ENCODE measurements at regions not wholly inside any gene's neighbourhood (a gene's known extent, or its start where the extent isn't known, plus 50 kb on each side); places are given as distances from the start of the nearest gene placed in this dataset.

GRCh38 chr15:39438260-39438659, 142.6 kb upstream of the THBS1 start:
- no peak for DNase-seq
- no peak overlapping the region for H2AFZ ChIP-seq (ENCODE audit: low read length)
- no peak overlapping the region for H3K4me2 ChIP-seq (ENCODE audit: low read depth, low read length)
- no peak overlapping the region for H3K9ac ChIP-seq (ENCODE audit: low read length)
- H3K9me2 ChIP-seq (replicated peaks; ENCODE audit: insufficient read depth, low read length): no peaks in the 10 kb centered on the region
- H3K27me3 ChIP-seq (replicated peaks; ENCODE audit: insufficient read depth, low read length): no peaks in the 10 kb centered on the region
- H3K27ac ChIP-seq (ENCODE audit: low read length): no peak overlapping the region
- no peaks in the 10 kb centered on the region for H4K20me1 ChIP-seq (ENCODE audit: insufficient read depth, low read length)
- H3K36me3 ChIP-seq (replicated peaks; ENCODE audit: insufficient read depth, low read length): no peaks in the 10 kb centered on the region
- H3K9me3 ChIP-seq (replicated peaks; ENCODE audit: insufficient read depth, low read length): no peaks in the 10 kb centered on the region
- TF ChIP-seq EZH2phosphoT487 (IDR thresholded peaks at IDR 0.05; ENCODE audit: low read length) (no peak), CTCF (IDR thresholded peaks at IDR 0.05; ENCODE audit: low read length) (no peak), EZH2 (optimal IDR thresholded peaks at IDR 0.05; ENCODE audit: low read depth, low read length) (no peak)
- H3K4me1 ChIP-seq (ENCODE audit: low read length): no peaks in the 10 kb centered on the region
- no peak overlapping the region for H3K4me3 ChIP-seq (ENCODE audit: low read length)
- no peaks in the 10 kb centered on the region for H3K79me2 ChIP-seq (ENCODE audit: low read length)
- H3F3A ChIP-seq (ENCODE audit: insufficient read depth, low read length): no peaks in the 10 kb centered on the region

GRCh38 chr15:39438799-39439592, 141.9 kb upstream of the THBS1 start:
- Histone ChIP-seq H3K79me2 (ENCODE audit: low read length) (no peaks in the 10 kb centered on the region), H3K27ac (ENCODE audit: low read length) (no peak overlapping the region), H2AFZ (ENCODE audit: low read length) (no peak overlapping the region), H3F3A (ENCODE audit: insufficient read depth, low read length) (no peaks in the 10 kb centered on the region), H3K9ac (ENCODE audit: low read length) (no peak overlapping the region), H3K4me3 (ENCODE audit: low read length) (no peak overlapping the region), H3K36me3 (replicated peaks; ENCODE audit: insufficient read depth, low read length) (no peaks in the 10 kb centered on the region), H3K9me2 (replicated peaks; ENCODE audit: insufficient read depth, low read length) (no peaks in the 10 kb centered on the region), H3K27me3 (replicated peaks; ENCODE audit: insufficient read depth, low read length) (no peaks in the 10 kb centered on the region), H3K4me2 (ENCODE audit: low read depth, low read length) (no peak overlapping the region), H3K9me3 (replicated peaks; ENCODE audit: insufficient read depth, low read length) (no peaks in the 10 kb centered on the region), H4K20me1 (ENCODE audit: insufficient read depth, low read length) (no peaks in the 10 kb centered on the region), H3K4me1 (ENCODE audit: low read length) (no peaks in the 10 kb centered on the region)
- DNase-seq: no peak
- TF ChIP-seq CTCF (IDR thresholded peaks at IDR 0.05; ENCODE audit: low read length) (no peak; the same call in 1 of the 2 replicates), EZH2 (optimal IDR thresholded peaks at IDR 0.05; ENCODE audit: low read depth, low read length) (no peak), EZH2phosphoT487 (IDR thresholded peaks at IDR 0.05; ENCODE audit: low read length) (no peak)

DNA sequence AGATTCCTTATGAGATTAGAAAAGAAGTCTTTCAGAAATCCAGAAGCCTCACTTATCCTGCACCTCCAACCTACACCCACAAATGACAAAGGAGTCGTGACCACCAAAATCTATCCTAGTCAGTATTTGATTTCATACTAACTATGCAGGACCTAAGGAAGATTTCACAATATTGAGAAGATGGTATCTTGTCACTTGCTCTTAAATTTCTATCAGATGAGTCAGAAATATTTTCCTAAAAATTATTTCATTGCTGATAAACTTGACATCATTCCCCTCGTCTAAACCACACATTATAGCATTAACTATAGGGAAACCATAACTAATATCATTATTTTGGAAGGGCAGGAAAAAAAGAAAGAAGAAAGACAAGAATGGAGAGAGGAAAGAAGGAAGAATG, 138.0 kb upstream of the THBS1 start:
- Histone ChIP-seq H3F3A (ENCODE audit: insufficient read depth, low read length) (no peaks in the 10 kb centered on the region), H4K20me1 (ENCODE audit: insufficient read depth, low read length) (no peaks in the 10 kb centered on the region), H3K4me2 (ENCODE audit: low read depth, low read length) (no peak overlapping the region), H3K79me2 (ENCODE audit: low read length) (no peaks in the 10 kb centered on the region), H3K9ac (ENCODE audit: low read length) (no peak overlapping the region), H3K9me2 (replicated peaks; ENCODE audit: insufficient read depth, low read length) (no peaks in the 10 kb centered on the region), H2AFZ (ENCODE audit: low read length) (no peak overlapping the region), H3K9me3 (replicated peaks; ENCODE audit: insufficient read depth, low read length) (no peaks in the 10 kb centered on the region), H3K27me3 (replicated peaks; ENCODE audit: insufficient read depth, low read length) (no peaks in the 10 kb centered on the region), H3K36me3 (replicated peaks; ENCODE audit: insufficient read depth, low read length) (no peaks in the 10 kb centered on the region), H3K27ac (ENCODE audit: low read length) (no peak overlapping the region), H3K4me3 (ENCODE audit: low read length) (no peak overlapping the region), H3K4me1 (ENCODE audit: low read length) (no peaks in the 10 kb centered on the region)
- TF ChIP-seq EZH2phosphoT487 (IDR thresholded peaks at IDR 0.05; ENCODE audit: low read length) (no peak), EZH2 (optimal IDR thresholded peaks at IDR 0.05; ENCODE audit: low read depth, low read length) (no peak), CTCF (IDR thresholded peaks at IDR 0.05; ENCODE audit: low read length) (no peak)
- no peak for DNase-seq

All from MM.1S (cell line).